ENCODE measurements at regions not wholly inside any gene's neighbourhood (a gene's known extent, or its start where the extent isn't known, plus 50 kb on each side); places are given as distances from the start of the nearest gene placed in this dataset.

- TF ChIP-seq CTCF (IDR thresholded peaks at IDR 0.05) (no peak), POLR2A (IDR thresholded peaks at IDR 0.05) (no peak), EP300 (IDR thresholded peaks at IDR 0.05) (no peak)
Observed at GRCh38 chr1:221018414-221018813, 139.2 kb downstream of the HLX start.
